ENCODE measurements at regions not wholly inside any gene's neighbourhood (a gene's known extent, or its start where the extent isn't known, plus 50 kb on each side); places are given as distances from the start of the nearest gene placed in this dataset.
"Not testable (repeated sequence)": the region's sequence is repeated elsewhere in the genome, so short reads cannot be mapped to it uniquely, and the experiment has no call there.

DNA sequence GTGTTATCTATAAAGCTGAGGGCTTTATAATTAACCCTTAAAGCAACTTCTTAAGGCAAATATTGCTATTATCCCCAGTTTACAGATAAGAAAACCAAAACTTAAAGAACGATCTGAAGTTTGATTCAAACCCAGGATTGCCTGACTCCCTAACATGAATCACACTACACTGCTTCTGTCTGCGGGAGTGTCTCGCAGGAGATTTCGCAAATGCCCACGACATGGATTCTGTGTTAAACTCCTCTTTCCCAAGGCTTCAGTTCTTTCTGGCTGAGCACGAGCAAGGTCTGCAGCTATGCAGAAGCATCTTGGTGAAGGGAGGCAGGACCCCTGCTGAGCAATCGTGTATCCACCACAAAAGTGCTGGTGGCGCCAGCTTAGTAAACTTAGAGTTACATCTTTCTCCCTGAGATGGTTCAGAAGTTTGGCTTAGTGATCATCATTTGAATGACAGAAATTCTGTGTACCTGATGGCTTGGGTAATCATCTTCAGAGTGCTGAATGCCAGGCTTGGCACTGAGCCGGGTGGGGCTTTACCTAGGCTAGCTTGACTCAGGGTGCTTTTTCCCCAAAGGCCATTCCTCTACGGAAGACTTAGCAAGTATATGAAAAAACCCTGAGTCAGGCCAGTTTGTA lies 81.4 kb upstream of the PIK3R1 start:
- H3K4me3 ChIP-seq: no peak overlapping the region
- in situ Hi-C loops (cut with MboI; ENCODE audit: low sequenced_read_pairs): no loop called here
- H3K36me3 ChIP-seq (replicated peaks): no peaks in the 10 kb centered on the region
- H3K27me3 ChIP-seq (ENCODE audit: low read depth): no peaks in the 10 kb centered on the region; the same call in 1 of the 2 replicates
- H3K4me1 ChIP-seq: no peaks in the 10 kb centered on the region
- H3K9me3 ChIP-seq: no peaks in the 10 kb centered on the region
- DNase-seq (ENCODE audit: low spot score in 2 of 2): no peak

DNA sequence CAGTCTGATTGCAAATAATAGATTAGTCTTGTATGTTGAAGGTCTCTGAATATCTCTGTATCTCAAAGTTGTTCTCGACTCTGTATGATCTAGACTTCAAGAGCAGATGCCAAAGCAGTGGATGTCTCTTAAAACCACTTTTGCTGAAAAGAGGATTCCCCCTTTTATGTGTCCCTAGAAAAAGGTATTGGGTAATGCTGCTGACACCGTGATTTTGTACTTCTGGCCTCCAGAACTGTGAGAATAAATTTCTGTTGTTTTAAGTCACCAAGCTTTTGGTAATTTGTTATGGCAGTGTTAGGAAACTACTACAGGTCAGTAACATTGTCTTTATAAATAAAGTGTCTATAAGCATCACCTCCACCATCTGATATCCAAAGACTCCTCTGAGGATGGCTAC lies 85.3 kb upstream of the PIK3R1 start:
- Histone ChIP-seq H3K4me1 (no peaks in the 10 kb centered on the region), H3K9me3 (no peaks in the 10 kb centered on the region), H3K4me3 (no peak overlapping the region), H3K27me3 (ENCODE audit: low read depth) (no peaks in the 10 kb centered on the region; the same call in 1 of the 2 replicates), H3K36me3 (replicated peaks) (no peaks in the 10 kb centered on the region)
- in situ Hi-C loops (cut with MboI; ENCODE audit: low sequenced_read_pairs): no loop called here
- no peak for DNase-seq (ENCODE audit: low spot score in 2 of 2)

DNA sequence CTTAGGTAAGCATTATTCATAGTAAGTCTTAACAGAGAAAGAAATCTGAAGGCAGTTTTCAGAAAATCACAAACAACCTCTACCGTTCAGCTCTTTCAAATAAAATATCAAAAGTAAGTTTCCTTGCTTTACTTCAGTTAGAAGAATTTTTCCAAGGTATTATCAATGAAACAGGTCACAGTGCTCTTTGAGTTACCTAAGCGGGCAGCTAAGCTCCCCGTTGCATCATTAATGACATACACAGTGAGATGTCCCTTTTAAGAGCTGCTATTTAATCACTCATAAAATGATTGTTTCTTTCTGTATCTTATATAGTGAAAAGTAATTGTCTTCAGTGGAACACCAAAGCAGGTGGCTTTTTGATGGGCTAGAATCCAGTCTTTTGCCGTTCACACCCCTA lies 86.2 kb upstream of the PIK3R1 start:
- H3K4me3 ChIP-seq: no peak overlapping the region
- H3K27me3 ChIP-seq (ENCODE audit: low read depth): no peaks in the 10 kb centered on the region; the same call in 1 of the 2 replicates
- DNase-seq (ENCODE audit: low spot score in 2 of 2): no peak
- no peaks in the 10 kb centered on the region for H3K4me1 ChIP-seq
- in situ Hi-C loops (cut with MboI; ENCODE audit: low sequenced_read_pairs): no loop called here
- H3K9me3 ChIP-seq: no peaks in the 10 kb centered on the region
- no peaks in the 10 kb centered on the region for H3K36me3 ChIP-seq (replicated peaks)

DNA sequence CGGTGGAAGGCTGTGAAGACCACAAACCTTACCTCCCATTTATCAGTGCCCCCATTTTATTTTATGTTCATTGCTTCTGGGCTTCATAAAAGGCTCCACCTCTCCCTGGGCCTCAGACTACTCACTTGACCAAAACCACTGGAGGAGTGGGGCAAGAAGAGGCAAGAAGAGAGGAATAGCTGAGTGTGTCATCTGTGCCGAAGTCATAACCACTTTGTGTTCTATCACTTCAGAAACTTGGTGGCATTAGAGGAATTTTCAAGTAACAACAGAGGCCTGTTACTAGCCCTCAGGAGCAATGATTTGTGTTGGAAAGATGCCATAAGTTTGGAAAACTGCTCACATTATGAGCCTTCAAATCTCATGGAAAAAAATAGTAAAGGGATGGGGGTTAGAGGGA lies 88.7 kb upstream of the PIK3R1 start:
- Histone ChIP-seq H3K27me3 (ENCODE audit: low read depth) (no peaks in the 10 kb centered on the region; the same call in 1 of the 2 replicates), H3K4me1 (no peaks in the 10 kb centered on the region), H3K36me3 (replicated peaks) (no peaks in the 10 kb centered on the region), H3K9me3 (no peaks in the 10 kb centered on the region), H3K4me3 (no peak overlapping the region)
- no peak for DNase-seq (ENCODE audit: low spot score in 2 of 2)
- in situ Hi-C loops (cut with MboI; ENCODE audit: low sequenced_read_pairs): no loop called here

DNA sequence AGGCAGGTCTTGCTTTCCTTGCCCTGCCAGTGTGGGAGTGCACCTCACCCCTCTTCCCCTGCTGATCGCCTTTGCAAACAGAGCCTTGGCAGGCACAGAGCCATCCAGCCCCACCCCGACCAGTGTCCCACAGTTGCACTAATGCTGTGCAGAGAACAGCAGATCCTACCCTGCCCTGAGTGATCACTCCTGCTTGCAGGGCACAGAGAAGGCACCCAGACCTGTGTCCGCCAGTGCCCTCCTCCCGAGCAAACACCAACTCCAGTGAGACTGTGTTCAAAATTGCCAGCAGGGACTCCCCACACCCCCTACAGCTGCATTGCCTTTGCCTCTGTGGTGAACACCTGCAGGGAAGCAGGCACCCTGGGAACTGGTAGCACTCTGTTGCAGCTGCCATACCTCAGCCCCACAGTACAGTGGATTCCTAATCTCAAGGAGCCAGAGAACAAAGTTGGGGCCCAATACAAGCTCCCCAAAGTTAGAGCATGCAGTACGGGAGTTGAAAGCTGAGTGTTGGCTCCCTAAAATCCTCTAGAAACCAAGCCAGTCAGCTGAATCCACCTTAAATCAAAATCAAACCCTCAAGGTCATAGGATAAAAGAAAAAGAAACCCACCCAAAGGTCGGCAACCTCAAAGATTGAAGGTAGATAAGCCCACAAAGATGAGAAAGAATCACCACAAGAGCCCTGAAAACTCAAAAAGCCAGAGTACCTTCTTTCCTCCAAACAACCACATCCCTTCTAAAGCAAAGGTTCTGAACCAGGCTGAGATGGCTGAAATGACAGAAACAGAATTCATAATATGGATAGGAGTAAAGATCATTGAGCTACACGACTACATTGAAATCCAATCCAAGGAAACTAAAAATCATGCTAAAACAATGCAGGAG lies 92.9 kb upstream of the PIK3R1 start:
- no peaks in the 10 kb centered on the region for H3K27me3 ChIP-seq (ENCODE audit: low read depth)
- DNase-seq (ENCODE audit: low spot score in 2 of 2): no peak
- H3K4me1 ChIP-seq: no peaks in the 10 kb centered on the region
- in situ Hi-C loops (cut with MboI; ENCODE audit: low sequenced_read_pairs): no loop called here
- H3K9me3 ChIP-seq: no peaks in the 10 kb centered on the region
- H3K36me3 ChIP-seq (replicated peaks): no peaks in the 10 kb centered on the region
- H3K4me3 ChIP-seq: no peak overlapping the region

DNA sequence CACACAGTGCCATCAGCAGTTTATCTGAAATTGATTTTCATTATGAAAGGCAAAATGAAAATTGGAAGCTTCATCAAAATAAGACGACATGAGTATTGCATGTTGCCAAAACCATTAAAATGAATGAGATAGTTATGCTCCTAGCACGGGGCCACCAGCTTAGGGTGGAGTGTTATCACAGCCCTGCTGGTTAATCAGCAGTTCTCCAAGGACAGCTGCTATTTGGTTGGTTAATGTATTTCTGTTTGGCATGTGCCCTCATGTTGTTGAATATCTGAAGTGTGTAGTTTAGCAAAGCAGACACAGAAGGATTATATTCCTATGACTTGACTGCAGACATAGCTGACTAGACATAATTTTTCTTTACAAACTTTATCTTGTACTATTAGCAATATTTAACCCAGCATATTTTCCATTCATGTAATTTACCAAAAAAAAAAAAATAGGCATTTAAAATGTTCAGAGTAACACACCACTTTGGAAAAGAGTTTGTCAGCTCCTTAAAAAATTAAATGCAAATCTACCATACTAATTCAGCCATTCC lies 98.6 kb upstream of the PIK3R1 start:
- no peaks in the 10 kb centered on the region for H3K36me3 ChIP-seq (replicated peaks)
- H3K27me3 ChIP-seq (ENCODE audit: low read depth): no peaks in the 10 kb centered on the region
- no peak overlapping the region for H3K4me3 ChIP-seq
- no peak for DNase-seq (ENCODE audit: low spot score in 2 of 2)
- no peaks in the 10 kb centered on the region for H3K9me3 ChIP-seq
- H3K4me1 ChIP-seq: no peaks in the 10 kb centered on the region
- in situ Hi-C loops (cut with MboI; ENCODE audit: low sequenced_read_pairs): no loop called here

DNA sequence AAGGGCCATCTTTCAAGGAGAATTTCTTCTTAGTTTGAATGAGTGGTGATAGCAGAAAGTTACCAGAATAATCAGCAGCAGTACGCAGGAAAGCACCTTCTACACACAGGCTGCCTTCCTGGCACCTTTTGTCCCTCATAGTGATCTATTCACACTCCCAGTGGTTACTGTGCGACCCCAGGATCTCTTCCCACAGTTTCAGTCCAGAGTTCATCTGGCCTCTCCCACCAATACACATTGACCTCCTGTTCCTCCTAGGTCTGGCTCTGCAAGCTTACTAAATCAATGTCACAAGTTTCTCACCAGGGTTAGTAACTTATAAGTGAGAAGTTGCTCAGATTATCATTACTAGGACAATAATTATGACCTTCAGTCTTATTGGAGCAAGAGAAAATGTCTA lies 99.1 kb upstream of the PIK3R1 start:
- no peaks in the 10 kb centered on the region for H3K27me3 ChIP-seq (ENCODE audit: low read depth)
- in situ Hi-C loops (cut with MboI; ENCODE audit: low sequenced_read_pairs): no loop called here

DNA sequence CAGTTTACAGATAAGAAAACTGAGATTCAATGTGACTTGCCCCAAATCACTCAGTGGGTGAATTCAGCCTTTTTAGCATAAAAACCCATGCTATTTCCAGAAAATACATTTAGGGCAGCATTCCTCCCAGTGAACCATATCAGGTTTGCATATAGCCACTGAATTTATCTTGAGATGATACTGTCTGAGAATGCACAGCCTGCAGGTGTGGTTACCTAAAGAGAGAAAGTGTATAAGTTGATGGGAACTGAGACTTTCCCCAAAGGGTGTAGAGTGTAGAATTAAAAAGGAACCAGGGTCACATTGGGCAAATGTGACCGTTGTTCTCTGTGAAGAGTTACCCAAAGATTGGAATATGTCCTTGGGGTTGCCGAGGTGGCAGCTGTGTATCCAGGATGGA lies 100.0 kb upstream of the PIK3R1 start:
- Histone ChIP-seq H3K9me3 (no peaks in the 10 kb centered on the region), H3K4me1 (no peaks in the 10 kb centered on the region), H3K4me3 (no peak overlapping the region), H3K27me3 (ENCODE audit: low read depth) (no peaks in the 10 kb centered on the region), H3K36me3 (replicated peaks) (no peaks in the 10 kb centered on the region)
- DNase-seq (ENCODE audit: low spot score in 2 of 2): no peak
- in situ Hi-C loops (cut with MboI; ENCODE audit: low sequenced_read_pairs): no loop called here

More for the DNA sequence above, 99.1 kb upstream of the PIK3R1 start:
- Histone ChIP-seq H3K36me3 (replicated peaks) (no peaks in the 10 kb centered on the region), H3K4me3 (no peak overlapping the region), H3K9me3 (no peaks in the 10 kb centered on the region), H3K4me1 (no peaks in the 10 kb centered on the region)
- no peak for DNase-seq (ENCODE audit: low spot score in 2 of 2)

DNA sequence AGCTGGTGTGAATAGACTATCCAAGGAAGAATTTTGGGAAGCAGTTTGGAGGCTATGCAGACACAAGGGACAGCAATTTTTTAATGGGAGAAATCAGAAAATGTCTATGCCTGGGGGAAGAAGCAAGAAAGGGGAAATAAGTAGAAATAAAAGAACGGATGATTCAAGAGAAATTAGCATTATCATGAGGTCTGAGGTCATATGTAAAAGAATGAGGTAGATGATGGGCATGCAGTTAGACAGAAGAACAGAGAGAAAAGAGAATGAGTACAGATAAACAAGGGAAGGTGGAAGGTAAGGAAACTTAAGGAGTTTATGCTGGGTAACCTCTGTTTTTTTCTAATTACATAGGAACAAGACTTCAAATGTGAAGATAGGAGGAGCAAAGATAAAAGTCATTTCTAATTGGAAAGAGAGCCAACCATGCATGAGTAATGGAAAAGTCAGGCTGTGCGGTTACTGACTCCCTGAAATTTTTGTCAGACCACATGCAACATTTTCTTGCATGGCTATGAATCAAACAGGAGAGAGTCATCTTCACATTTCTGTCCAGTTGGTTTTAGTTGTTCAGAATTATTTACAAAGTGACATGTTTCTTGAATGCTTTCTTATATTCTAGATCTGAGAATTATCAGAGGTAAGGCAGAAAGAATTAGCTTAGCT lies 101.0 kb upstream of the PIK3R1 start:
- no peak for DNase-seq (ENCODE audit: low spot score in 2 of 2)

DNA sequence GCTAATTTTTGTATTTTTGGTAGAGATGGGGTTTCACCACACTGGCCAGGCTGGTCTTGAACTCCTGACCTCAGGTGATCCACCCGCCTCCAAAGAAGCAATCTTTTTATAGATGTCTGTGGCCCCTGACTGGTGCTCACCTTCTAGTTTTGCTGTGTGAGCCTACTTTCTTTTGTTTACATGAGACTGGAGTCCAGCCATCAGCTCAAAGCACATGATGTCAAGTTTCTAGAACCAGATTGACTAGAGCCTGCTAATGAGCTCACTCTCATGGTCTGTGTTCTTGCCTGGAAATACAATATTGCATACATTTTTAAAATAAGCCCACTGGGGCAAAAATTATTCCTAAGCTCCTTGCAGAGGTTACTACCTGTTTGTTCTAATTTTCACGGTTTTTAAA lies 102.9 kb upstream of the PIK3R1 start:
- in situ Hi-C loops (cut with MboI; ENCODE audit: low sequenced_read_pairs): no loop called here
- no peaks in the 10 kb centered on the region for H3K36me3 ChIP-seq (replicated peaks)
- H3K4me1 ChIP-seq: no peaks in the 10 kb centered on the region
- no peak for DNase-seq (ENCODE audit: low spot score in 2 of 2)
- no peaks in the 10 kb centered on the region for H3K27me3 ChIP-seq (ENCODE audit: low read depth)
- no peak overlapping the region for H3K4me3 ChIP-seq
- no peaks in the 10 kb centered on the region for H3K9me3 ChIP-seq

More for the DNA sequence above, 101.0 kb upstream of the PIK3R1 start:
- H3K36me3 ChIP-seq (replicated peaks): no peaks in the 10 kb centered on the region
- H3K4me3 ChIP-seq: no peak overlapping the region
- in situ Hi-C loops (cut with MboI; ENCODE audit: low sequenced_read_pairs): no loop called here
- no peaks in the 10 kb centered on the region for H3K4me1 ChIP-seq
- no peaks in the 10 kb centered on the region for H3K27me3 ChIP-seq (ENCODE audit: low read depth)
- no peaks in the 10 kb centered on the region for H3K9me3 ChIP-seq

DNA sequence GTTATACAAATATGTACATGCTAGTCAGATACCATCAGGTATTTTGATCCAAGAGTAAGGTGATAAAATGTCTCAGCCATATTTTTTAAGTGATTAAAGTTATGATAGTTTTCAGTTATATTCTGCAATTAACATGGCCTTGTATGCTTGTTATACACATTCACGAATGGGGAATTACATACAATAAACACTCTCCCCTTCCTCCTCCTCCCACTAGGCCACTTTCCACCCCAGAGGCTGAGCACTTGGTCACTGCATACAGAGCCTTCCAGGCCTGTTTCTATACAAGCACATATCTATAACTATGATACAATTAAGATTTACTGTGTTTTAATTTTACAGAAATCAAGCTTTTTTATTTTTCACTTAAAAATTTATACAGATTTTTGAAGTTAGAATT lies 104.7 kb upstream of the PIK3R1 start:
- in situ Hi-C loops (cut with MboI; ENCODE audit: low sequenced_read_pairs): no loop called here
- H3K4me1 ChIP-seq: no peaks in the 10 kb centered on the region
- H3K4me3 ChIP-seq: no peak overlapping the region
- no peaks in the 10 kb centered on the region for H3K9me3 ChIP-seq
- H3K36me3 ChIP-seq (replicated peaks): no peaks in the 10 kb centered on the region
- H3K27me3 ChIP-seq (ENCODE audit: low read depth): no peaks in the 10 kb centered on the region
- DNase-seq (ENCODE audit: low spot score in 2 of 2): no peak

DNA sequence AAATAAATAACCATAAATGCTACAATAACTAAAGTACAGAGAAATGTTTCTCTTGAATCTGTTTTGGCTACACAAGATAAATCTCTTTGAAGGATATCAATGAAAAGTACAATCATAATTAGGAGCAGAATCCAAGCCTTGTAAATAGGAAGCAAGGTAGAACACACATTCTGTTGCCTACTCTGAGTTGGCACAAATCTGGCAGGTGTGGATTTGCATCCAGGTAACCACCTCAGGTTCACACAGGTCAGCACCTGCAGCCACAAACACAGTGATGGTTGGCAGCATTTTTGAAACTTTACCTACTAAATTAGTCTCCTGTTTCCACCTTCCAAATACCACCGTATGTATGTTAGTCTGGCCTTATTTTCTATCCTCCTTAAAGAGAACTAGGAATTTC lies 105.3 kb upstream of the PIK3R1 start:
- H3K4me1 ChIP-seq: no peaks in the 10 kb centered on the region
- no peaks in the 10 kb centered on the region for H3K9me3 ChIP-seq
- H3K36me3 ChIP-seq (replicated peaks): no peaks in the 10 kb centered on the region
- no peak overlapping the region for H3K4me3 ChIP-seq
- DNase-seq (ENCODE audit: low spot score in 2 of 2): no peak
- no peaks in the 10 kb centered on the region for H3K27me3 ChIP-seq (ENCODE audit: low read depth)
- in situ Hi-C loops (cut with MboI; ENCODE audit: low sequenced_read_pairs): no loop called here

DNA sequence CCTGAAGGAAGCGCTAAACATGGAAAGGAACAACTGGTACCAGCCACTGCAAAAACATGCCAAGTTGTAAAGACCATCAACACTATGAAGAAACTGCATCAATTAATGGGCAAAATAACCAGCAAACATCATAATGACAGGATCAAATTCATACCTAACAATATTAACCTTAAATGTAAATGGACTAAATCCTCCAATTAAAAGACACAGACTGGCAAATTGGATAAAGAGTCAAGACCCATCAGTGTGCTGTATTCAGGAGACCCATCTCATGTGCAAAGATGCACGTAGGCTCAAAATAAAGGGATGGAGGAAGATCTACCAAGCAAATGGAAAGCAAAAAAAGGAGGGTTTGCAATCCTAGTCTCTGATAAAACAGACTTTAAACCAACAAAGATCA lies 111.3 kb upstream of the PIK3R1 start:
- in situ Hi-C loops (cut with MboI; ENCODE audit: low sequenced_read_pairs); DNase-seq (ENCODE audit: low spot score in 2 of 2); H3K4me3 ChIP-seq; H3K4me1 ChIP-seq; H3K36me3 ChIP-seq (replicated peaks); H3K27me3 ChIP-seq (ENCODE audit: low read depth); H3K9me3 ChIP-seq: not testable (repeated sequence)

DNA sequence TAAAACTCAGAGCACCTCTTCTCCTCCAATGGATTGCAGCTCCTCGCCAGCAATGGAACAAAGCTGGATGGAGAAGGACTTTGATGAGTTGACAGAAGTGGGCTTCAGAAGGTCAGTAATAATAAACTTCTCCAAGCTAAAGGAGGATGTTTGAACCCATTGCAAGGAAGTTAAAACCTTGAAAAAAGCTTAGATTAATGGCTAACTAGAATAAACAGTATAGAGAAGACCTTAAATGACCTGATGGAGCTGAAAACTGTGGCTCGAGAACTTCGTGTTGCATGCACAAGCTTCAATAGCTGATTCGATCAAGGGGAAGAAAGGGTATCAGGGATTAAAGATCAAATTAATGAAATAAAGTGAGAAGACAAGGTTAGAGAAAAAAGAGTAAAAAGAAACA lies 112.3 kb upstream of the PIK3R1 start:
- H3K4me3 ChIP-seq; H3K27me3 ChIP-seq (ENCODE audit: low read depth); H3K36me3 ChIP-seq (replicated peaks); in situ Hi-C loops (cut with MboI; ENCODE audit: low sequenced_read_pairs); DNase-seq (ENCODE audit: low spot score in 2 of 2); H3K9me3 ChIP-seq; H3K4me1 ChIP-seq: not testable (repeated sequence)

Data from HAP-1 (cell line).